ENCODE measurements at regions not wholly inside any gene's neighbourhood (a gene's known extent, or its start where the extent isn't known, plus 50 kb on each side); places are given as distances from the start of the nearest gene placed in this dataset.
A peak's percentile ranks its signal among the peaks of the same experiment; 100 is the strongest.

- H3K9me3 ChIP-seq = no peaks in the 10 kb centered on the region
- no peaks in the 10 kb centered on the region for H3K36me3 ChIP-seq
- intact Hi-C loops (cut with DNase I) = no loop called here
- H3K27ac ChIP-seq = no peak overlapping the region
- no peak for DNase-seq (ENCODE audit: extremely low spot score in 2 of 2)
- no peaks in the 10 kb centered on the region for H3K27me3 ChIP-seq
- H3K4me1 ChIP-seq = peaks cover 26% of the 10 kb centered on the region
- TF ChIP-seq CTCF (IDR thresholded peaks at IDR 0.05) = no peak
- no peak for TF ChIP-seq POLR2A (IDR thresholded peaks at IDR 0.05)
- no peak for TF ChIP-seq POLR2AphosphoS5 (IDR thresholded peaks at IDR 0.05; ENCODE audit: insufficient read depth in 1 of 2, low read depth in 1 of 2)
- H3K4me3 ChIP-seq = no peak overlapping the region
Measured at GRCh38 chr12:75951399-75952278, 79.9 kb downstream of the PHLDA1 start.

GRCh38 chr12:75947156-75947723 is 84.3 kb downstream of the PHLDA1 start:
- Histone ChIP-seq H3K36me3 (no peaks in the 10 kb centered on the region), H3K27me3 (no peaks in the 10 kb centered on the region), H3K9me3 (no peaks in the 10 kb centered on the region), H3K27ac (no peak overlapping the region), H3K4me3 (no peak overlapping the region), H3K4me1 (peaks cover 21% of the 10 kb centered on the region)
- TF ChIP-seq POLR2A (IDR thresholded peaks at IDR 0.05) (no peak), POLR2AphosphoS5 (IDR thresholded peaks at IDR 0.05; ENCODE audit: insufficient read depth in 1 of 2, low read depth in 1 of 2) (no peak), CTCF (IDR thresholded peaks at IDR 0.05) (no peak)
- no peak for DNase-seq (ENCODE audit: extremely low spot score in 2 of 2)
- intact Hi-C loops (cut with DNase I) = no loop called here

- Histone ChIP-seq H3K27me3 (no peaks in the 10 kb centered on the region), H3K4me1 (peaks cover 13% of the 10 kb centered on the region), H3K27ac (no peak overlapping the region), H3K9me3 (no peaks in the 10 kb centered on the region), H3K4me3 (no peak overlapping the region), H3K36me3 (no peaks in the 10 kb centered on the region)
- DNase-seq (ENCODE audit: extremely low spot score in 2 of 2) = no peak
- TF ChIP-seq CTCF (IDR thresholded peaks at IDR 0.05) (no peak), POLR2A (IDR thresholded peaks at IDR 0.05) (no peak), POLR2AphosphoS5 (IDR thresholded peaks at IDR 0.05; ENCODE audit: insufficient read depth in 1 of 2, low read depth in 1 of 2) (no peak)
- intact Hi-C loops (cut with DNase I) = no loop called here
Measured at GRCh38 chr12:75945581-75945980, 86.0 kb downstream of the PHLDA1 start.

GRCh38 chr12:75944905-75945432 is 86.6 kb downstream of the PHLDA1 start:
- intact Hi-C loops (cut with DNase I) = no loop called here
- TF ChIP-seq POLR2A (IDR thresholded peaks at IDR 0.05) = no peak
- Histone ChIP-seq H3K27me3 (no peaks in the 10 kb centered on the region), H3K4me3 (no peak overlapping the region), H3K4me1 (peaks cover 13% of the 10 kb centered on the region), H3K27ac (peak overlapping the region; percentile 9), H3K36me3 (no peaks in the 10 kb centered on the region), H3K9me3 (no peaks in the 10 kb centered on the region)
- no peak for DNase-seq (ENCODE audit: extremely low spot score in 2 of 2)

- DNase-seq (ENCODE audit: extremely low spot score in 2 of 2) = no peak
- TF ChIP-seq POLR2AphosphoS5 (IDR thresholded peaks at IDR 0.05; ENCODE audit: insufficient read depth in 1 of 2, low read depth in 1 of 2) (peak in 1 of 2 donors; percentile 66), POLR2A (IDR thresholded peaks at IDR 0.05) (no peak), CTCF (IDR thresholded peaks at IDR 0.05) (no peak)
- Histone ChIP-seq H3K9me3 (no peaks in the 10 kb centered on the region), H3K36me3 (no peaks in the 10 kb centered on the region), H3K27me3 (no peaks in the 10 kb centered on the region), H3K4me3 (no peak overlapping the region), H3K27ac (peak overlapping the region; percentile 53), H3K4me1 (peaks cover 13% of the 10 kb centered on the region)
- intact Hi-C loops (cut with DNase I) = no loop called here
Measured at GRCh38 chr12:75944097-75944904, 87.3 kb downstream of the PHLDA1 start.

Data from vagina (tissue), 2 donors.